ENCODE measurements at regions not wholly inside any gene's neighbourhood (a gene's known extent, or its start where the extent isn't known, plus 50 kb on each side); places are given as distances from the start of the nearest gene placed in this dataset.
"Not testable (repeated sequence)": the region's sequence is repeated elsewhere in the genome, so short reads cannot be mapped to it uniquely, and the experiment has no call there.

- intact Hi-C loops (cut with micrococcal nuclease): not testable (repeated sequence)
Measured at GRCh38 chr1:220412382-220412781, 115.6 kb upstream of the MARK1 start.

DNA sequence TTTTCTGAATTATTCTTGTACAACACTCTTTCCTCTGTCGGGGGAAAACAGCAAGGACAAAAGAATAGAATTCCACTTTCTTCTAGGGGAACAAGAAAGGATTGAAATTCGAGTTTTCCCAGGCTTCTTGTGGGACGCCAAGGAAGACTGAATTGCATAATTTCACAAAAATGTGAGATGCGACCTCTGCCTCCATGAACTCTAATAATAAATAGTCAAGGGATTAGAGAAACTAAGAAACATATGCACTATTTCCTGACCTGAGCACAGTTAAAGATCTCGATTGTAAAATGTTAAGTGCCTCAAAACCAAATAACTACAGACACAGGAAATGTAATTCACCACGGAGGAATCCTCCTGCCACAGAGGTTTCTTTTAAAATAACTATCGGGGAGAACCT lies 117.3 kb upstream of the MARK1 start:
- intact Hi-C loops (cut with micrococcal nuclease): no loop called here

GRCh38 chr1:220409771-220410595 lies 118.0 kb upstream of the MARK1 start:
- intact Hi-C loops (cut with micrococcal nuclease): no loop called here

GRCh38 chr1:220407191-220407590 lies 120.7 kb upstream of the MARK1 start:
- intact Hi-C loops (cut with micrococcal nuclease): no loop called here

- intact Hi-C loops (cut with micrococcal nuclease): no loop called here
Measured at GRCh38 chr1:220398238-220398637, 126.0 kb upstream of the RAB3GAP2 start.

GRCh38 chr1:220391491-220391890 lies 119.2 kb upstream of the RAB3GAP2 start:
- intact Hi-C loops (cut with micrococcal nuclease): no loop called here

GRCh38 chr1:220389634-220390033 lies 117.4 kb upstream of the RAB3GAP2 start:
- intact Hi-C loops (cut with micrococcal nuclease): no loop called here

GRCh38 chr1:220386494-220387195 lies 114.4 kb upstream of the RAB3GAP2 start:
- intact Hi-C loops (cut with micrococcal nuclease): no loop called here

DNA sequence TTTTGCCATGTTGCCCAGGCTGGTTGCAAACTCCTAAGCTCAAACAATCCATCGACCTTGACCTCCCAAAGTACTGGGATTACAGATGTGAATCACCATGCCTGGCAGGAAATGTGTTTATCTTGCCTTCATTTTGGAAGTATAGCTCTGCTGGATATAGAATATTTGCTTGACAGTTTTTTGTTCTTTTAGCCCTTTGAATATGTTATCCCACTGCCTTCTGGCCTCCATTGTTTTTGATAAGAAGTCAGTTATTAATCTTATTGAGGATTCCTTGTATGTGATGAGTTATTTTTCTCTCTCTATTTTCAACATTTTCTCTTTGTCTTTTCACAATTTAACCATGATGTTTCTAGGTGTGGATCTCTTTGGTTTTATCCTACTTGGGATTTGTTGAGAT lies 112.9 kb upstream of the RAB3GAP2 start:
- intact Hi-C loops (cut with micrococcal nuclease): no loop called here

GRCh38 chr1:220382994-220383393 lies 110.7 kb upstream of the RAB3GAP2 start:
- intact Hi-C loops (cut with micrococcal nuclease): no loop called here

GRCh38 chr1:220380885-220381284 lies 108.6 kb upstream of the RAB3GAP2 start:
- intact Hi-C loops (cut with micrococcal nuclease): no loop called here

GRCh38 chr1:220378571-220379302 lies 106.5 kb upstream of the RAB3GAP2 start:
- intact Hi-C loops (cut with micrococcal nuclease): no loop called here

- intact Hi-C loops (cut with micrococcal nuclease): no loop called here
Measured at GRCh38 chr1:220375715-220376114, 103.5 kb upstream of the RAB3GAP2 start.

GRCh38 chr1:220374449-220374848 lies 102.2 kb upstream of the RAB3GAP2 start:
- intact Hi-C loops (cut with micrococcal nuclease): no loop called here

DNA sequence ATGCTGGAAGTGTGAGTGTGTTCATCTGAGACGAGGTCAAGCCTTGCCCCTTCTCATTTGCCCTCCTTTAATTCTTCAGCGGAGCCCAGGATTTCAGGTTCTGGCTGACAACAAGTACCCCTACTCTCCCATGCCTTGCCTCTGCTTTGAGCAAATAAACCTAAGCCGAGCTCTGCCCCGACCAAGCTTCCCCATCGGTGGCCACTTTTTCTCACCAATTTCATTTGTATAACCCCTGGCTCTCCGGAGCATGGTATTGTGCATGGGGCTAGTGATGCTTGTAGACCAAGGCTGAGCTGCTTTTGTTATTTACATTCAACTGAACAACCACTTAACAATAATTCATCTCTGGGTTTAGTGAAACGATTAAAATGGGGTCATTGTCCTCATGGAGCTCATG lies 100.2 kb upstream of the RAB3GAP2 start:
- intact Hi-C loops (cut with micrococcal nuclease): no loop called here

DNA sequence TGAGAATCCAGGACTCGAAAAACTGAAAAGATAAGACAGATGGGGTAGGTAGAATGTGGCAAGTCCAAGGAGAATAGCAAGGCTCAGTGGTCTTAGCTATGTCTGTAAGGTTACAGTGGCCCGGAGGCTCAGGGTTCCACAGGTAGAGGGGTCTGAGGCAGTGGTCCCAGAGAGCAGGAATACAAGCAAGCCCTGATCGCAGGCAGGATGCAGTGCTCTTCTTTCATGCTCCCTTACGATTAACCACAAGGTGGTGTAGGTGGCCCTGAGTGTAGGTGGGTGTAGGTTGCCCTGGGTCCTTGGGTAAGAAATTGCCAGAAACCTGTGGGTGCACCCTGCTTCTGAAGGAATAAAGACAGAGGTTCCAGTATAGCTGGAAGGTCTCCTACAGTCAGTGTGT lies 99.1 kb upstream of the RAB3GAP2 start:
- intact Hi-C loops (cut with micrococcal nuclease): no loop called here

DNA sequence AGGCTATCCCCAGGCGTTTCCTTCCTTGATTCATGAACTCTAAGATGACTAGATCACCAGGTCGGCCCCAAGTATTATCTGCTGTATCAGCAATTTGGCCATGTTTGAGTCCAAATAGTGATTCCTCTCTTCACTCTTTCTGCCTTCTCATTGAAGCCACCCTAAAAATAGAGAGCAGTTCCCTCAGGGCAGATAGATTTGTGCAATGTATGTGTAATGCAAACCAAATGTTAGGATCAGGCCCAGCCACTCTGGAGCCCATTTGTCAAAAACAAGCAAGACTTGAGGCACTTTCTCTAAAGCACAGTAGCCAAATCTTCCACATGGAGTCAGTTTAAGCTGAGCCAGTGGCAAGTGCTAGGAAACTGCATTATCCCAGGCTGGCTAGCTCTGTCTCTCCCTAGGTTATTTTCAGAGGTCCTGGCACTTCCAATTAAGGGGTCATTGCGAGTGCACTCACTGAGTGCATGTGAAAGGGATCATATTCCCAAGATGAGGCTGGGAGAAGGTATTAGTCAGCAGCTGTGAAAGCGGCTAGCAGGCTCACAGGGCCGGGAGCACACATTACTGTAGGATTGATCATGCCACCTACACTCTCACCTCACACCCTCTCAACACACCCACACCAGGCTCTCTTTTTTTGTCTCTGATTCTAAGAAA lies 97.9 kb upstream of the RAB3GAP2 start:
- intact Hi-C loops (cut with micrococcal nuclease): no loop called here

- intact Hi-C loops (cut with micrococcal nuclease): loop anchor here (5.0 kb wide), 1 partner anchor 1262 kb away; no protein-coding TSS in a partner anchor
Measured at GRCh38 chr1:220369511-220369910, 97.3 kb upstream of the RAB3GAP2 start.

GRCh38 chr1:220368352-220369265 lies 96.4 kb upstream of the RAB3GAP2 start:
- intact Hi-C loops (cut with micrococcal nuclease): loop anchor here (5.0 kb wide), 1 partner anchor 1261 kb away; no protein-coding TSS in a partner anchor

GRCh38 chr1:220367833-220368232 lies 95.6 kb upstream of the RAB3GAP2 start:
- intact Hi-C loops (cut with micrococcal nuclease): loop anchor here (5.0 kb wide), 1 partner anchor 1261 kb away; no protein-coding TSS in a partner anchor

All from T-helper 1 cell treated with Interleukin-12 subunit alpha and Interleukin-12 subunit beta and Interleukin-4 antibody, amounts not matched to agents 30 ng/mL and 1 ng/mL, for 36 hours (primary cell).